Natural killer cell (primary cell): ENCODE measurements at regions not wholly inside any gene's neighbourhood (a gene's known extent, or its start where the extent isn't known, plus 50 kb on each side); places are given as distances from the start of the nearest gene placed in this dataset.

Source experiments
- ATAC-seq, 3 donors: fragments of 150-1000 bp in 2 of 3; fragments of 200-7000 bp in 1 of 3; cut with Tn5 transposase; 1 replicate in 1 of 3; 2 replicates in 2 of 3; pipeline ENCODE4 v1.10.0; 2021; ENCODE audit warnings: mild to moderate bottlenecking in 2 of 3, moderate library complexity in 2 of 3
- DNase-seq, 2 donors: peaks; one replicate each; pipeline versions ENCODE4 v3.0.0 to v3.0.0-alpha.2; 2013 to 2021; ENCODE audit warnings: mixed read lengths in 1 of 2
- H3K27ac ChIP-seq: one replicate; pipeline ENCODE4 v1.5.1; 2013; ENCODE audit warnings: mild to moderate bottlenecking, low read length
- H3K27me3 ChIP-seq: one replicate; pipeline ENCODE4 v1.6.1; 2013; ENCODE audit warnings: low read length; ENCODE audit not compliant: control insufficient read depth, insufficient read depth
- H3K36me3 ChIP-seq: one replicate; pipeline ENCODE4 v1.6.1; 2013; ENCODE audit warnings: low read length; ENCODE audit not compliant: control insufficient read depth, insufficient read depth
- H3K4me1 ChIP-seq: one replicate; pipeline ENCODE4 v1.6.1; 2013; ENCODE audit warnings: low read length; ENCODE audit not compliant: control insufficient read depth, insufficient read depth
- H3K4me3 ChIP-seq: one replicate; pipeline ENCODE4 v1.5.1; 2013; ENCODE audit warnings: low read length
- H3K9me3 ChIP-seq: one replicate; pipeline ENCODE4 v1.6.1; 2013; ENCODE audit warnings: low read length; ENCODE audit not compliant: control insufficient read depth, insufficient read depth
- H3K27ac Mint-ChIP-seq, 2 donors: one replicate each; pipeline ENCODE4 v1.8.0; 2022; ENCODE audit warnings: mild to moderate bottlenecking in 2 of 2, mixed read lengths in 2 of 2, moderate library complexity in 1 of 2
- H3K27me3 Mint-ChIP-seq, 2 donors: one replicate each; pipeline ENCODE4 v1.8.0; 2022; ENCODE audit warnings: low read depth in 2 of 2, mixed read lengths in 2 of 2
- H3K36me3 Mint-ChIP-seq: one replicate; pipeline ENCODE4 v1.8.0; 2022; ENCODE audit warnings: mixed read lengths
- H3K4me1 Mint-ChIP-seq, 2 donors: one replicate each; pipeline ENCODE4 v1.8.0; 2022; ENCODE audit warnings: mixed read lengths in 2 of 2
- H3K4me3 Mint-ChIP-seq: one replicate; pipeline ENCODE4 v1.8.0; 2022; ENCODE audit warnings: mild to moderate bottlenecking, moderate library complexity, mixed read lengths
- H3K9me3 Mint-ChIP-seq, 2 donors: one replicate each; pipeline ENCODE4 v1.8.0; 2022; ENCODE audit warnings: mixed read lengths in 2 of 2
- CTCF ChIP-seq: fragments of 200-600 bp; IDR thresholded peaks from one replicate; pipeline ENCODE4 v1.8.0; 2022; ENCODE audit warnings: antibody characterized with exemption
- WGBS: methylation state at CpG from one replicate; pipeline ENCODE4 v1.1.7; 2013; ENCODE audit warnings: missing lambda C conversion rate; ENCODE audit not compliant: insufficient coverage; 5-methylcytosine and 5-hydroxymethylcytosine counted together
- intact Hi-C: fragments of 100-400 bp; cut with micrococcal nuclease; formaldehyde crosslinking; loops from one replicate; pipeline ENCODE4 v1.14.2; 2022

GRCh38 chr4:126843492-126844067 lies 789.2 kb upstream of the INTU start:
- no peak for TF ChIP-seq CTCF
- H3K27me3 ChIP-seq, result no peaks in the 10 kb centered on the region
- H3K9me3 ChIP-seq, result peaks cover 15% of the 10 kb centered on the region
- Mint-ChIP-seq H3K36me3 (no peaks in the 10 kb centered on the region), H3K4me1 (no peaks in the 10 kb centered on the region), H3K27ac (no peak overlapping the region), H3K27me3 (no peaks in the 10 kb centered on the region), H3K9me3 (peaks cover 16 to 19% of the 10 kb centered on the region in 2 donors), H3K4me3 (no peak overlapping the region)
- H3K4me1 ChIP-seq, result no peaks in the 10 kb centered on the region
- no peak for DNase-seq
- no peak overlapping the region for H3K27ac ChIP-seq
- WGBS, result 79% methylated on average over 5 of the region's 5 CpGs
- intact Hi-C loops, result no loop called here
- ATAC-seq, result no peak
- H3K4me3 ChIP-seq, result no peak overlapping the region
- no peaks in the 10 kb centered on the region for H3K36me3 ChIP-seq

- DNase-seq (no peak), ATAC-seq (no peak)
- H3K27me3 ChIP-seq, result no peaks in the 10 kb centered on the region
- H3K9me3 ChIP-seq, result peaks cover 6% of the 10 kb centered on the region
- H3K36me3 ChIP-seq, result no peaks in the 10 kb centered on the region
- intact Hi-C loops, result no loop called here
- Mint-ChIP-seq H3K36me3 (no peaks in the 10 kb centered on the region), H3K27ac (no peak overlapping the region), H3K27me3 (no peaks in the 10 kb centered on the region), H3K9me3 (peaks cover 11 to 18% of the 10 kb centered on the region in 2 donors), H3K4me3 (no peak overlapping the region), H3K4me1 (no peaks in the 10 kb centered on the region)
- H3K27ac ChIP-seq, result no peak overlapping the region
- TF ChIP-seq CTCF, result no peak
- no peaks in the 10 kb centered on the region for H3K4me1 ChIP-seq
- H3K4me3 ChIP-seq, result no peak overlapping the region
- 50% methylated on average over 1 of the region's 1 CpG for WGBS
Observed at GRCh38 chr4:126850286-126850685, 782.5 kb upstream of the INTU start.

- no peaks in the 10 kb centered on the region for H3K4me1 ChIP-seq
- Mint-ChIP-seq H3K27ac (no peak overlapping the region), H3K27me3 (no peaks in the 10 kb centered on the region), H3K4me3 (no peak overlapping the region), H3K4me1 (no peaks in the 10 kb centered on the region), H3K36me3 (no peaks in the 10 kb centered on the region), H3K9me3 (peaks cover 9 to 15% of the 10 kb centered on the region in 2 donors)
- no peak overlapping the region for H3K27ac ChIP-seq
- no peak overlapping the region for H3K4me3 ChIP-seq
- H3K27me3 ChIP-seq, result no peaks in the 10 kb centered on the region
- no peak for DNase-seq
- WGBS, result 100% methylated on average over 1 of the region's 1 CpG
- H3K36me3 ChIP-seq, result no peaks in the 10 kb centered on the region
- no peak for ATAC-seq
- no peak for TF ChIP-seq CTCF
- H3K9me3 ChIP-seq, result peaks cover 3% of the 10 kb centered on the region
- intact Hi-C loops, result no loop called here
Observed at GRCh38 chr4:126851391-126851790, 781.4 kb upstream of the INTU start.

- H3K27ac Mint-ChIP-seq, result no peak overlapping the region
- no peak for DNase-seq
- H3K4me1 Mint-ChIP-seq, result no peaks in the 10 kb centered on the region
- no peaks in the 10 kb centered on the region for H3K36me3 ChIP-seq
- no peak overlapping the region for H3K4me3 Mint-ChIP-seq
- ATAC-seq, result no peak
- no peak overlapping the region for H3K27ac ChIP-seq
- intact Hi-C loops, result no loop called here
- H3K27me3 ChIP-seq, result no peaks in the 10 kb centered on the region
- H3K36me3 Mint-ChIP-seq, result peaks cover 2% of the 10 kb centered on the region
- peaks cover 3% of the 10 kb centered on the region for H3K9me3 ChIP-seq
- H3K4me3 ChIP-seq, result no peak overlapping the region
- H3K27me3 Mint-ChIP-seq, result no peaks in the 10 kb centered on the region
- no peak for TF ChIP-seq CTCF
- peaks cover 5 to 18% of the 10 kb centered on the region in 2 donors for H3K9me3 Mint-ChIP-seq
- no peaks in the 10 kb centered on the region for H3K4me1 ChIP-seq
Observed at GRCh38 chr4:126853715-126854114, 779.0 kb upstream of the INTU start.
